ENCODE measurements at regions not wholly inside any gene's neighbourhood (a gene's known extent, or its start where the extent isn't known, plus 50 kb on each side); places are given as distances from the start of the nearest gene placed in this dataset.
A peak's percentile ranks its signal among the peaks of the same experiment; 100 is the strongest.

DNA sequence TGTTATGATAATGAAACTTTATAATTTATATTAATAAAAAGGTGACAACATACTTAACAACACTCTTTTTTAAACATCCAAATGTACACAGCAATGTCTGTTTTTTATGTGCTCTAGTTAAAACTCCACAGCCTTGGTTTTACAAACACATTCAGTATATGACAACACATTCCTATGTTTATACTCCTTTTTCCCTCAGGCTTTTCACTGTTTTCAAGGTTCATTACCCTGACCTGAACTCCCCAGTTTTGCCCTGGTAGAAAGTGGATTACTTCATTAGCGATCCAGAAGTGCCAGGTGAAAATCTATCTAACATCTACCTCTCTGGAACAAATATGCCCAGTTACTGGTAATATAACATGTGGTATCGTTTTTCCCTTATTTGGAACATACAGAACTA lies 340.2 kb upstream of the DDHD1 start:
- DNase-seq (ENCODE audit: low read depth in 2 of 3, low spot score in 2 of 3), result no peak

- DNase-seq (ENCODE audit: low read depth in 2 of 3, low spot score in 2 of 3), result no peak
Observed at GRCh38 chr14:53491884-53492277, 338.8 kb upstream of the DDHD1 start.

DNA sequence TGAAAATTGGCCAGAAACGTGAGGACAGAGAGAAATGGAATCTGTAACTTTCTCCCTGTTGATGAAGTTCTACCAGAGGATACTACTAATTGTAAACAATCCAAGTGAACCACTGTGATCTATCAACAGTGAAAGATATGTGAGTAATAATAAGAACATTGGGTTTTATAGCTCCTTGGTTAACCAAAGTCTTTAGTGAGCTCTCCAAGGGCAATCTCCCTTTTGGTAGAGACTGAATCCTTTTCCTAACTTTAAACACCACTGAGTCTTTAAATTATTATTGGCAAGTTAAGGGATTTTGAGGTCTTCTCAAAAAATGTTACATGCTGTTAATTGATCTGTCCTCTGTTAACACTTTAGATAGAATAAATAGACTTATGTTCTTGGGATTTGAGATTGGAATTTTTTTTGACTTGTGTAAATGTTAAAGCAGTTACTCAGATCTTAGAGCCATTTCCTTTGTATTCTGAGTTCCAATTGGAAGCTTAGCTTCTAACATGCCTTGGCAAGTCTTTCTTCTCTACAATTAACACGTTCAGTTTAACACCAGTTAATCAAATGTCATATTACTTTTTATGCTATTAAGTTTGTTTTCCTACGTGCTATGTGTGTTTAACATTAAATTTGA lies 338.2 kb upstream of the DDHD1 start:
- no peak for DNase-seq (ENCODE audit: low read depth in 2 of 3, low spot score in 2 of 3)

GRCh38 chr14:53478174-53478573 lies 325.1 kb upstream of the DDHD1 start:
- no peak for DNase-seq (ENCODE audit: low read depth in 2 of 3, low spot score in 2 of 3)

- DNase-seq (ENCODE audit: low read depth in 2 of 3, low spot score in 2 of 3), result no peak
Observed at GRCh38 chr14:53473480-53473879, 320.4 kb upstream of the DDHD1 start.

DNA sequence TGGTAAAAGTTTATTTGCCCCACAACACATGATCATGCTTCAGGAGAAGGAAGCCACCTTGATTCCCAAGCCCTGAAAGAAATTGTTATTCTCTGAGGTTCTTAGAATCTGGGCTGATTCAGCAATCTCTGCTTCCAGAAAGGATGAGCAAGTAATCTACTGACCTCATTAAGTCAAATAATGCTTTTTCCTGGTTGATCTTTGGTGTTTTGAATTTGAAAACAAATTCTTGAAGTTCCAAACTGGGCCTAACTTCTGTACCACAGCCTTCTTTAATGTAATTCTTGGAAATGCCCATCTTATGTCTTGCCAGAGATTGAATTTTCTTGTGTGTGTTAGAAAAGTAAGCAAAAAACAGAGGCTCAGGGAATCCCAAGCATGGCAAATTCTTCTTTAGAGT lies 319.2 kb upstream of the DDHD1 start:
- DNase-seq (ENCODE audit: low read depth in 2 of 3, low spot score in 2 of 3), result no peak

DNA sequence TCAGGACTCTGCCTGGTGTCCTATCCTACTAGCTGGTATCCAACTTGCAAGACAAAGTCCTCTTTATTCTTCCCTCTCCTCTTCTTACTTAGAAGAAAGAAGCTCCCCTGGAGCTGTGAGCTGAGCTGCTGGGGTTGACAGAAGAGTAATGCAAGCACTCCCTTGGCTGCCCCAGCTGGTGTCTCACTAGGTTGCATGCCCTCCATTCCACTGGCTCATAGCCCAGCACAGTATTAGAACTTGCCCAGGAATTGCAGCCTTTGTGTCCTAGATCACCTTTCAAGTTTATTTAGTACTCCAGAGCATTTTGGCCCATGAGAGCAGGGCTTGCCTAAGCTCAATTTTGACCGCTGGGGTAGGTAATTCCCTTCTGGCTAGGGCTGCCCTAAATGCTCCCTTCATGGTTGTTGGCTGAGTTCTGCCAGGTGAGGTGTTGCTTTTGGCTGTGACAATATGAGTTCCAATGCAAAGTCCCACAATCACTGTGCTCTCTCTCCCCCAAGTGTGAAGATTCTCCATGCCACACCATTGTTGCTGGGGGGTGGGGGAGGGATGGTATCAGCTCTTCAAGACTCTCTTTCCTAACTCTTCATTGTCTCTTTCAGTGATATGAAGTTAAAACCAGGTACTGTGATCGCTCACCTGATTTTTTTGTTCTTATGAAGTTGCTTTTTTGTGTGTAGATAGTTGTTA lies 317.4 kb upstream of the DDHD1 start:
- no peak for DNase-seq (ENCODE audit: low read depth in 2 of 3, low spot score in 2 of 3)

DNA sequence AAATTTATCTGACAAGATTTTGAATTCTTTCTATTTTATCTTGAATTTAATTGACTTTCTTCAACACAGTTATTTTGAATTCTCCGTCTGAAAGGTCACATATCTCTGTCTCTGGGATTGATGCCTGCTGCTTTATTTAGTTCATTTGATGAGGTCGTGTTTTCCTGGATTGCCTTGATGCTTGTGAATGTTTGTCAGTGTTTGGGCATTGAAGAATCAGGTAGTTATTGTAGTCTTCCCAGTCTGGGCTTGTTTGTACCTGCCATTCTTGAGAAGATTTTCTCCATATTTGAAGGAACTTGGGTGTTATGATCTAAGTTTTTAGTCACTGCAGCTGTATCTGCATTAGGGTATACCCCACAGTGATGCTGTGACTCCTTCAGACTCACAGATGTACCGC lies 315.8 kb upstream of the DDHD1 start:
- no peak for DNase-seq (ENCODE audit: low read depth in 2 of 3, low spot score in 2 of 3)

DNA sequence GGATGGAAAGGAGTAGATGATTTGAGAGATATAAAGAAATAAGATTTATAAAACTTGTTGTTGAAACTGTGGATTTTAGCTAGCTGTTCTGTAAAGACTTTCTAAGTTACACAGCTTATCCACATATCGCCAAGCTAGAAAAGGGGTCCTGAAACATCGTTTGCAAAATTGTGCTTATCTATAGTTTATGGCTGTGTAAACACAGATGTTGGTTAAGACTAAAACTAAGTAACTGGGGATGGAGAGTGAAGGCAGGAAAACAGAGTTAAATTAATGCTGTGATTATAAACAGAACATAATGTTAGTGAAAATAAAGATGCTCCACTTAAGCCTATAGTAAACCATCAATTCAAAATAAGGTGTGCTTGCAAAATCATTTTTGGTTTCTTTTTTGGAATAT lies 311.3 kb upstream of the DDHD1 start:
- no peak for DNase-seq (ENCODE audit: low read depth in 2 of 3, low spot score in 2 of 3)

DNA sequence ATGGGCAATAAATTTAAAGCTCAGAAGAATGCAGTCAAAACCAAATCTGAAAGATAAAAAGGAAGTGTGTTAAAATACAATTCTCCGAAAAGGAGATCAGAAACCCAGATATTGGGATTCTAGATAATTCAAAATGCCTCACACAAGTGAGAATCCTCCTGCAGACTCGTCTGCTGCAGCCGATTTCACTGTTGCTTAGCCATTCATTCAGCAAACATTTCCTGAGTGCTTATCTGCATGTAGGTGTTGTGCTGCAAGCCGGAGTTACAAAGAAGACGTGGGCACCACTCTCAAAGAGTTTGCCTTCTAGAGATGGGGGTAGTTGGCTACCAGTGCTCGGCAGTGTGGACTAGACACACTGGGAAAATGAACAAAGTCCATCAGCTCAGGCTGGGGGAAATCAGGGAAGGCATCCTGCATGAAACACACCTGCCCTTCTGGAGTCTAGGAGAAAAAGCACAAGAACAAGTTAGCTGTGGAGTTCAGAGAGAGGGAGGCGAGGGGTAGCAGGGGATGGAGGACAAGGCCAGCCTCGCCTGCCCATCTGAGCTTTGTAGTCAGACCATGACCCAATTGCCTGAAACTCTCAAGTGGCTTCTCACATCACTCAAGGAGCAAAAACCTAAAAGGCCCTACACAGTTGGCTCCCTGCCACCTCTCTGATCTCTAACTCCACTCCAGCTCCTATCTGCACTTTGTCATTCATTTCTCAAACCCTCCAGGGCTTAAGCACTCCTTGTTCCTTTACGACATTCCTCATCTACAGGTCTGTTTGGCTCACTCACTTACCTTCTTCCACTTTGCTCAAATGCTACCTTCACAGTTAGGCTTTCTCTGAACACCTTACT lies 310.0 kb upstream of the DDHD1 start:
- DNase-seq (ENCODE audit: low read depth in 2 of 3, low spot score in 2 of 3), result no peak

DNA sequence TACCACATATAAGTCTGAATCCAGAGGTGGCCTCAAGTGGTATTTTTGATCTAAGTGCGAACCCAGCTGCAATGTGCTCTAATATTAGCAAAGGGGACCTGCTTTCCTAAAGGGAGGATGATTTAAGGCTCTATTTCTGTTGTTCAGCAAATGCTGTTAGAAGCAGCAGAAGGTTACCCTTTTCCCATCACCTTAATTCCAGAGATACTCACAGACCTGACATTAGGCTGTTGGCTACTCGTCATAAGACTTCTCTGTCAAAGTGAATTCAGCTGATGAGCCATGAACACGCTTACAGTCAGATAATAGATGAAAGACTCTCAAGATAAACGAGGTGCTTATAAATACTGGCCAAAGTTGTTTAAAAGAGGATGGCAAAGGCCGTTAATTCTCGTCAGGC lies 308.7 kb upstream of the DDHD1 start:
- no peak for DNase-seq (ENCODE audit: low read depth in 2 of 3, low spot score in 2 of 3)

- DNase-seq (ENCODE audit: low read depth in 2 of 3, low spot score in 2 of 3), result no peak
Observed at GRCh38 chr14:53460544-53460943, 307.4 kb upstream of the DDHD1 start.

DNA sequence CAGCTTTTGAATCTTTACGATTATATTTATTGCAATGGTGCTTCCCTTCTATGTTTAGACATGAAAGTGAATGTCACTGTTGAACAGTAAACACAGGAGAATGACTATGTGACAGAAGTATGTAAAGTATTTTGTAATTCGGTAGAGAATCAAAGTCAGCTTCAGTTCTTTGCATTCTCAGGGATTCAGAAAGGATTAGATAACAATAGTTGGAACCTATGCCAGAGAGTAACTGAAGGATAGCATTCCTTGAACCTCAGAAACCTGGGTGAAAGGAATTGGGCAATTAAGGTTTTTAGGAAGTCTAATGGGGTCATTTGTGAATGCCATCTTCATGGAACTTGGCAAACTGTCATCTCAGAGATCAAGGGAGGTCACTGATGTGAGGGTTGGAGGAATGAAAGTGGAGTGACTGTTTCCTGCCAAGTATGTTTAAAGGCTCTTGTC lies 305.3 kb upstream of the DDHD1 start:
- no peak for DNase-seq (ENCODE audit: low read depth in 2 of 3, low spot score in 2 of 3)

DNA sequence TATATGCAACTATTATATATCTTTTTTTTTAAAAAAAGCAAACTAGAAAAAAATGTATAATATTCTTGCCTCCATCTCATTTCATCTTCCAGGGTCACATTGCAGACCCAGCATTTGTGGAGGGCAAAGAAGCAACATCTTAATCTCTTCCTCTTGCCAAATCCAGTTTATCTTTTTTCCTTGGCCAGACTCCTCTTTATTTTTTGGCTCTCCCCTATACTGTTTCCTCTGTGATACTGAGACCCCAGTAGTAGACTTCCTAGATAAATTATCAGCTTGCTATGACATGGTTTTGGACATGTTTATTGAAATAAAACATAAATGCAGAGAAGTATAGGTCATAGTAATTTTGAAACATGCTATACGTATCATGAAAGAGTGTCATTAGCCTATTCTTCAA lies 303.8 kb upstream of the DDHD1 start:
- no peak for DNase-seq (ENCODE audit: low read depth in 2 of 3, low spot score in 2 of 3)

DNA sequence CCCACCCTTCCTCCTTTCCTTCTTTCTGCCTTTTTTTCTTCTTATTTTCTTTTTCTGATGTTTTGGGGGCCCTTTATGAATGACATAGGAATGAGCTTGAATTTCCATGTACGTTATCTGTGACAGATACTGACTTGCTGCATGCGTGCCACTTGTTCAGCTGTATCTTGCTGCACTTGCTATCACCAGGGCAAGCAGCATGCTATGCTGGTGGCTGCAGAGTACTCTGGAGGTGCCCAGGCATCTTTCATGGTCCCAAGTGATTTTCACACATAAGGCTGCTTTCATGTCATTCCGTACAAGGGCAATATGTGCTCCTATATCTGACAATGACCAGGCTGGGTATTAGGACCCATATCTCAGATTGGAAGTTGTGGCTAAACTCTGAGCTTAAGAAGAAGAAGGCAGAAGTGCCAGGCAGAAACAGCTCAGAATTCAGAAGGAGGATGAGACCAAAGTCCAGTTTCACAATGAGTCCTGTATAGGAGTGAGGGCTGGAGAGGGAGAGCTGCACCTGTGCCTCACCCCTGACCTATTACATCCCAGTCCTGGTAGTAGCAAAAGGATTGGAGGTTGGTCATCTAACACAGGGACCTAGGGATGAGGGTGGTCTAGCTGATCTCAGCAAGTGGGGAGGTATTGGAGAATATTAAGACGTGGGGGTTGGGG lies 299.0 kb upstream of the DDHD1 start:
- DNase-seq (ENCODE audit: low read depth in 2 of 3, low spot score in 2 of 3), result no peak

DNA sequence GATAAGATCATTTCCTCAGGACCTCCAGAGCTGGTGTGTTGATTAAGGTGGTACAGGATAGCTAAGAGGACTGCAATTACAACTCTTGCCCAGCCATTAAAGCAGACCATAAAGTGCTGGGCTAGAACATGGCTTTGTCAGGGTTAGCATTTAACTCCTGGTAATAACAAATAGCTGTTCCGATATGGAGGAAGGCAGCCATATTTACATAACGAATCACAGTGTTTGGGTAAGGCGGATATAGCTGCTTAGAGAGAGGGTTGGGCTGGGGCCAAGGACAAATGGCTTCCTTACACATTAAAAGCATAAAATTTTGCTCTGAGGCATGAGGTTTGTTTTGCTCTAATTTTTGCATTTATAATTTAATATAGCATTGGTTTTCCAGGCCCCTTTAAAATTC lies 297.7 kb upstream of the DDHD1 start:
- DNase-seq (ENCODE audit: low read depth in 2 of 3, low spot score in 2 of 3), result no peak

DNA sequence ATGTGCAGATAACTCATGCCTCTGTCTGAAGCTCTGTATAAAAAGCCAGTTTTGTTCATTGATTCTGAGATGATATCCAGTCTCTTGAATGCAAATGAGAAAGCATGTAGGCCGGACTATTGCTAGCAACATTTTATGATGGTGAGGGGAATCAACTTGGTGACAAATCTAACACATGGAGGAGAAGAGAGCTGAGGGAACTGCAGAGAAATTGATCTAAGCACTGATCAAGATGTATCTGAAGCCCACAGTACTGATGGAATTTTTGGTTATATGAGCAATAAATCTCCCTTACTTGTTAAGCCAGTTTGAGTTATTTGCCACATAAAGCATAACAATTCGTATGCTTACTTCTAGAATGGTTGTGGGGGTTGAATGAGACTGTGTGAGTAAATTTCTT lies 295.6 kb upstream of the DDHD1 start:
- no peak for DNase-seq (ENCODE audit: low read depth in 2 of 3, low spot score in 2 of 3)

DNA sequence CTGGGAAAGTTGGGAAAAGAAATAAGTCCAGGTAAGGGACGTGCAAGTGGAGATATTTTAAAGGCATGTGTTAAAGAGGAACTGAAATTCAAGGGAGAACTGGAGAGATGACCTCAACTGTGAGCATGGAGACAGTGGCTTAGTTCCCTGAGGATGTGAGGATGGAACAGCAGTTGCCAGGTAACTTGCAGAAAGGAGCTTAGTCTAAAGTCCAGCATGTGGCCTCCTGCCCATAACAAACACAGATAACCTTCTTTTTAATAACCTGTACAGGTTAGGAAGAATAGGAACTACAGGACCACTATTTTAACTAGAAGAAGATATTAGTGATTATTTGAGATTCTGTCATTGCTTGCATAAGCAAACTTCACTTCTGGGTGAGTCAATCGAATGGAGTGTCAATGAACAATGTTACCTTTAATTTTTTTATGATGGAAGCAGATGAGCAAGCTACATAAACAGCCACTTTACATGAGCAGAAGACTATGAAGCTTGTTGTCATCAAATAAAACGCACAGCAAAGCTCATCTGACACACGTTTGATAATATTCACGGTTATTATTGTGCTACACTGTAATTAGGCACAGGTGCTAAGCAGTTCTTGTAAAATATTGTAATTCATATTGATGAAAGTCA lies 291.7 kb upstream of the DDHD1 start:
- no peak for DNase-seq (ENCODE audit: low read depth in 2 of 3, low spot score in 2 of 3)

GRCh38 chr14:53441789-53442188 lies 288.7 kb upstream of the DDHD1 start:
- no peak for DNase-seq (ENCODE audit: low read depth in 2 of 3, low spot score in 2 of 3)

DNA sequence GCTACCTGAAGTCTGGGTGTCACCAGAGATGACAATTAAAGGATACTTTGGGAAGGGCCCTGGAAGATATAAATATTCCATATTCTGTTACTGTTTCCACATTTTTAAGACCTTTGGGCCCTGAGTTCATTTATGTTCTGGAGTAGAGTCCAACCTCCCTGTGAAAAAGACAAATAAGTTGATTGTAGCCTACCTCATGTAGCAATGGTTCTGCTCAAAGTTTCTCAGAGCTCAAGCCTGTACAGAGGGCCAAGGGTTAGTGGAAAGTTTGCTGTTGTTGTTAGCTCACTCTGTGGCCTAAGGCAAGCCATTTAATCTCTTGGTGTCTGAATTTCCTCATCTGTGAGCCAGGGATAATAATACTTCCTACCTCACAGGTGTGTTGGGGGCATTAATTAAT lies 284.7 kb upstream of the DDHD1 start:
- no peak for DNase-seq (ENCODE audit: low read depth in 2 of 3, low spot score in 2 of 3)

GRCh38 chr14:53432378-53432802 lies 279.3 kb upstream of the DDHD1 start:
- DNase-seq (ENCODE audit: low read depth in 2 of 3, low spot score in 2 of 3), result peak in 2 of 3 donors; percentile 22 to 59
